GM23338 (cell line): ENCODE measurements at regions not wholly inside any gene's neighbourhood (a gene's known extent, or its start where the extent isn't known, plus 50 kb on each side); places are given as distances from the start of the nearest gene placed in this dataset.

Source experiments
- ATAC-seq: fragments of 200-7000 bp; cut with Tn5 transposase; 3 replicates; pipeline ENCODE4 v1.9.1; 2020
- DNase-seq: peaks from one replicate; pipeline ENCODE4 v3.0.0-alpha.2; 2015; ENCODE audit warnings: low spot score
- H2AFZ ChIP-seq: fragments of 200-600 bp; sonication (generic); 2 replicates; pipeline ENCODE4 v1.8.0; 2016; ENCODE audit warnings: antibody characterized with exemption, mild to moderate bottlenecking, moderate library complexity
- H3F3A ChIP-seq: fragments of 200-600 bp; sonication (generic); replicated peaks from 2 replicates; pipeline ENCODE4 v1.8.0; 2017; ENCODE audit warnings: antibody characterized with exemption, mixed run types, low read depth
- H3K27ac ChIP-seq: fragments of 200-600 bp; sonication (generic); 2 replicates; pipeline ENCODE4 v1.6.1; 2016; ENCODE audit warnings: low read depth
- H3K27me3 ChIP-seq: fragments of 200-600 bp; sonication (generic); 2 replicates; pipeline ENCODE4 v1.8.0; 2016; ENCODE audit warnings: mild to moderate bottlenecking, mixed run types, moderate library complexity; ENCODE audit not compliant: insufficient read depth
- H3K36me3 ChIP-seq: fragments of 200-600 bp; sonication (generic); 2 replicates; pipeline ENCODE4 v1.8.0; 2016; ENCODE audit warnings: mild to moderate bottlenecking; ENCODE audit not compliant: insufficient read depth
- H3K4me1 ChIP-seq: fragments of 200-600 bp; sonication (generic); 2 replicates; pipeline ENCODE4 v1.8.0; 2016; ENCODE audit warnings: mild to moderate bottlenecking, moderate library complexity; ENCODE audit not compliant: insufficient read depth
- H3K4me2 ChIP-seq: fragments of 200-600 bp; sonication (generic); 2 replicates; pipeline ENCODE4 v1.7.1; 2017; ENCODE audit warnings: mixed run types
- H3K4me3 ChIP-seq: fragments of 200-600 bp; sonication (generic); 2 replicates; pipeline ENCODE4 v1.6.1; 2016; ENCODE audit warnings: mixed run types
- H3K79me2 ChIP-seq: fragments of 200-600 bp; sonication (generic); replicated peaks from 2 replicates; pipeline ENCODE4 v1.8.0; 2017; ENCODE audit warnings: mild to moderate bottlenecking; ENCODE audit not compliant: insufficient read depth
- H3K9me2 ChIP-seq: fragments of 200-600 bp; sonication (generic); 2 replicates; pipeline ENCODE4 v1.8.0; 2017; ENCODE audit not compliant: insufficient read depth
- H4K20me1 ChIP-seq: fragments of 200-600 bp; sonication (generic); replicated peaks from 2 replicates; pipeline ENCODE4 v1.8.0; 2017; ENCODE audit warnings: mild to moderate bottlenecking; ENCODE audit not compliant: insufficient read depth
- H3K27ac Mint-ChIP-seq: 2 replicates; pipeline ENCODE4 v1.8.0; 2020; ENCODE audit warnings: inconsistent platforms, mild to moderate bottlenecking, moderate library complexity, mixed read lengths
- H3K27me3 Mint-ChIP-seq: 3 replicates; pipeline ENCODE4 v1.8.0; 2022; ENCODE audit warnings: low read depth, mild to moderate bottlenecking, moderate library complexity, mixed read lengths, inconsistent platforms; ENCODE audit not compliant: insufficient read depth, poor library complexity
- H3K36me3 Mint-ChIP-seq: 3 replicates; pipeline ENCODE4 v1.8.0; 2021; ENCODE audit warnings: low read depth, mild to moderate bottlenecking, inconsistent platforms, moderate library complexity, mixed read lengths
- H3K4me1 Mint-ChIP-seq: 3 replicates; pipeline ENCODE4 v1.8.0; 2020; ENCODE audit warnings: mild to moderate bottlenecking, inconsistent platforms, mixed read lengths
- H3K4me3 Mint-ChIP-seq: 3 replicates; pipeline ENCODE4 v1.8.0; 2021; ENCODE audit warnings: moderate library complexity, mild to moderate bottlenecking, inconsistent platforms, mixed read lengths
- H3K9me3 Mint-ChIP-seq: 3 replicates; pipeline ENCODE4 v1.8.0; 2020; ENCODE audit warnings: moderate library complexity, mild to moderate bottlenecking, inconsistent platforms, mixed read lengths
- CREB1 ChIP-seq: fragments of 250-450 bp; sonication (Bioruptor Pico); IDR thresholded peaks from 2 replicates; pipeline ENCODE4 v1.5.0; 2020; ENCODE audit warnings: low read depth, mild to moderate bottlenecking, moderate library complexity
- EZH2 ChIP-seq: fragments of 200-600 bp; sonication (generic); IDR thresholded peaks from one replicate; pipeline ENCODE4 v1.8.0; 2017; ENCODE audit warnings: antibody characterized with exemption, mild to moderate bottlenecking, low read depth; ENCODE audit not compliant: unreplicated experiment
- JUNB ChIP-seq: IDR thresholded peaks from one replicate; pipeline ENCODE4 v1.6.1; 2016; ENCODE audit warnings: antibody characterized with exemption; ENCODE audit not compliant: unreplicated experiment
- ZNF114 ChIP-seq: fragments of 250-450 bp; sonication (Bioruptor Pico); IDR thresholded peaks from 2 replicates; pipeline ENCODE4 v1.5.0; 2020; ENCODE audit warnings: mild to moderate bottlenecking, moderate library complexity
- TF ChIP-seq, protein P1 (sequence below): IDR thresholded peaks from 2 replicates; pipeline ENCODE4 v1.6.1; 2016; ENCODE audit warnings: antibody characterized with exemption
- TF ChIP-seq, protein P2 (sequence below): fragments of 250-450 bp; sonication (Bioruptor Pico); IDR thresholded peaks from 2 replicates; pipeline ENCODE4 v1.5.0; 2020; ENCODE audit warnings: mild to moderate bottlenecking, moderate library complexity

DNA sequence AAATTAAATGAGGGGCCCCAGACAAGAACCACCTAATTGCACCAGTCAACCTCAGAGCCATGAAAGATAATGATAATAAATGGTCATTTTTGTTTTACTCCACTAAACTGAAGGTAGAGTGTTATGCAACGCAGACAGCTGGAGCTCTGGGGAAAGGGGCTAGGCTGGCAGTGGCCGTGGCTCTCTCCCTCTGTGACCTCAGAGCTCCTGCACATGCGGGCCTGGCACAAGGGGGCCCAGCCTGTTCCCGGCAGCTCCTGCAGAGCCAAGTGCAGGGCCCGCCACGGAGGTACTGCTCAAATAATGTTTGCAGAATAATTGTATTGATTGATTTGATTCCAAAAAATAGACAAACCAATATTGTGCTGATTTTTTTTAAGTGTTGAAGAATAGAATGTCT, 109.5 kb downstream of the SALL1 start (continued):
- TF ChIP-seq JUNB (no peak), CREB1 (CRISPR knock-in tag) (no peak)

DNA sequence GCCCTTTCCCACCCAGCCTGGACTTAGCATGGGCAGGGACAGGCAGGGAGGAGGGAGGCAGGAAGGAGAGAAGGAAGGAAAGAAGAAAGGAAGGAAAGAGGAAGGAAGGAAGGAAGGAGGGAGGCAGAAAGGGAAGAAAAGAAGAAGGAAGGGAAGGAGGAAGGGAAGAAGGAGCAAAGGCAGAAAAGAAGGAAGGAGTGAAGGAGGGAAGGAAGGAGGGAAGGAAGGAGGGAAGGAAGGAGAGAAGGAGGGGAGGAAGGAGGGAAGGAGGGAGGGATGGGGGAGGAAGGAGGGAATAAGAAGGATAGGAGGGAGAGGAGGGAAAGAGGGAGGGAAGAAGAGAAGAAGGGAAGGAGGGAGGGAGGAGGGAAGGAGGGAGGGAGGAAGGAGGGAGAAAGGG, 110.4 kb downstream of the SALL1 start:
- 0 out of 2 replicates have a peak, but pooled peaks cover 1% of the 10 kb centered on the region for H3K4me1 ChIP-seq
- H3K9me2 ChIP-seq, result no peaks in the 10 kb centered on the region
- H3K27me3 Mint-ChIP-seq, result peaks cover 9% of the 10 kb centered on the region
- no peaks in the 10 kb centered on the region for H3F3A ChIP-seq
- H3K4me2 ChIP-seq, result no peak overlapping the region
- H3K79me2 ChIP-seq, result no peaks in the 10 kb centered on the region
- no peak overlapping the region for H2AFZ ChIP-seq
- no peaks in the 10 kb centered on the region for H3K36me3 ChIP-seq
- ATAC-seq (no peak), DNase-seq (no peak)
- no peak overlapping the region for H3K4me3 Mint-ChIP-seq
- no peaks in the 10 kb centered on the region; the same call in 1 of the 3 replicates for H3K9me3 Mint-ChIP-seq
- no peak overlapping the region for H3K4me3 ChIP-seq
- no peaks in the 10 kb centered on the region for H3K27me3 ChIP-seq
- peaks cover 1% of the 10 kb centered on the region for H3K4me1 Mint-ChIP-seq
- H3K27ac Mint-ChIP-seq, result no peak overlapping the region
- no peaks in the 10 kb centered on the region for H4K20me1 ChIP-seq
- no peak overlapping the region for H3K27ac ChIP-seq
- TF ChIP-seq, protein P1, sequence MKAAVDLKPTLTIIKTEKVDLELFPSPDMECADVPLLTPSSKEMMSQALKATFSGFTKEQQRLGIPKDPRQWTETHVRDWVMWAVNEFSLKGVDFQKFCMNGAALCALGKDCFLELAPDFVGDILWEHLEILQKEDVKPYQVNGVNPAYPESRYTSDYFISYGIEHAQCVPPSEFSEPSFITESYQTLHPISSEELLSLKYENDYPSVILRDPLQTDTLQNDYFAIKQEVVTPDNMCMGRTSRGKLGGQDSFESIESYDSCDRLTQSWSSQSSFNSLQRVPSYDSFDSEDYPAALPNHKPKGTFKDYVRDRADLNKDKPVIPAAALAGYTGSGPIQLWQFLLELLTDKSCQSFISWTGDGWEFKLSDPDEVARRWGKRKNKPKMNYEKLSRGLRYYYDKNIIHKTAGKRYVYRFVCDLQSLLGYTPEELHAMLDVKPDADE, result no peak
- TF ChIP-seq EZH2 (no peak), ZNF114 (CRISPR knock-in tag) (no peak)
- TF ChIP-seq, protein P2, sequence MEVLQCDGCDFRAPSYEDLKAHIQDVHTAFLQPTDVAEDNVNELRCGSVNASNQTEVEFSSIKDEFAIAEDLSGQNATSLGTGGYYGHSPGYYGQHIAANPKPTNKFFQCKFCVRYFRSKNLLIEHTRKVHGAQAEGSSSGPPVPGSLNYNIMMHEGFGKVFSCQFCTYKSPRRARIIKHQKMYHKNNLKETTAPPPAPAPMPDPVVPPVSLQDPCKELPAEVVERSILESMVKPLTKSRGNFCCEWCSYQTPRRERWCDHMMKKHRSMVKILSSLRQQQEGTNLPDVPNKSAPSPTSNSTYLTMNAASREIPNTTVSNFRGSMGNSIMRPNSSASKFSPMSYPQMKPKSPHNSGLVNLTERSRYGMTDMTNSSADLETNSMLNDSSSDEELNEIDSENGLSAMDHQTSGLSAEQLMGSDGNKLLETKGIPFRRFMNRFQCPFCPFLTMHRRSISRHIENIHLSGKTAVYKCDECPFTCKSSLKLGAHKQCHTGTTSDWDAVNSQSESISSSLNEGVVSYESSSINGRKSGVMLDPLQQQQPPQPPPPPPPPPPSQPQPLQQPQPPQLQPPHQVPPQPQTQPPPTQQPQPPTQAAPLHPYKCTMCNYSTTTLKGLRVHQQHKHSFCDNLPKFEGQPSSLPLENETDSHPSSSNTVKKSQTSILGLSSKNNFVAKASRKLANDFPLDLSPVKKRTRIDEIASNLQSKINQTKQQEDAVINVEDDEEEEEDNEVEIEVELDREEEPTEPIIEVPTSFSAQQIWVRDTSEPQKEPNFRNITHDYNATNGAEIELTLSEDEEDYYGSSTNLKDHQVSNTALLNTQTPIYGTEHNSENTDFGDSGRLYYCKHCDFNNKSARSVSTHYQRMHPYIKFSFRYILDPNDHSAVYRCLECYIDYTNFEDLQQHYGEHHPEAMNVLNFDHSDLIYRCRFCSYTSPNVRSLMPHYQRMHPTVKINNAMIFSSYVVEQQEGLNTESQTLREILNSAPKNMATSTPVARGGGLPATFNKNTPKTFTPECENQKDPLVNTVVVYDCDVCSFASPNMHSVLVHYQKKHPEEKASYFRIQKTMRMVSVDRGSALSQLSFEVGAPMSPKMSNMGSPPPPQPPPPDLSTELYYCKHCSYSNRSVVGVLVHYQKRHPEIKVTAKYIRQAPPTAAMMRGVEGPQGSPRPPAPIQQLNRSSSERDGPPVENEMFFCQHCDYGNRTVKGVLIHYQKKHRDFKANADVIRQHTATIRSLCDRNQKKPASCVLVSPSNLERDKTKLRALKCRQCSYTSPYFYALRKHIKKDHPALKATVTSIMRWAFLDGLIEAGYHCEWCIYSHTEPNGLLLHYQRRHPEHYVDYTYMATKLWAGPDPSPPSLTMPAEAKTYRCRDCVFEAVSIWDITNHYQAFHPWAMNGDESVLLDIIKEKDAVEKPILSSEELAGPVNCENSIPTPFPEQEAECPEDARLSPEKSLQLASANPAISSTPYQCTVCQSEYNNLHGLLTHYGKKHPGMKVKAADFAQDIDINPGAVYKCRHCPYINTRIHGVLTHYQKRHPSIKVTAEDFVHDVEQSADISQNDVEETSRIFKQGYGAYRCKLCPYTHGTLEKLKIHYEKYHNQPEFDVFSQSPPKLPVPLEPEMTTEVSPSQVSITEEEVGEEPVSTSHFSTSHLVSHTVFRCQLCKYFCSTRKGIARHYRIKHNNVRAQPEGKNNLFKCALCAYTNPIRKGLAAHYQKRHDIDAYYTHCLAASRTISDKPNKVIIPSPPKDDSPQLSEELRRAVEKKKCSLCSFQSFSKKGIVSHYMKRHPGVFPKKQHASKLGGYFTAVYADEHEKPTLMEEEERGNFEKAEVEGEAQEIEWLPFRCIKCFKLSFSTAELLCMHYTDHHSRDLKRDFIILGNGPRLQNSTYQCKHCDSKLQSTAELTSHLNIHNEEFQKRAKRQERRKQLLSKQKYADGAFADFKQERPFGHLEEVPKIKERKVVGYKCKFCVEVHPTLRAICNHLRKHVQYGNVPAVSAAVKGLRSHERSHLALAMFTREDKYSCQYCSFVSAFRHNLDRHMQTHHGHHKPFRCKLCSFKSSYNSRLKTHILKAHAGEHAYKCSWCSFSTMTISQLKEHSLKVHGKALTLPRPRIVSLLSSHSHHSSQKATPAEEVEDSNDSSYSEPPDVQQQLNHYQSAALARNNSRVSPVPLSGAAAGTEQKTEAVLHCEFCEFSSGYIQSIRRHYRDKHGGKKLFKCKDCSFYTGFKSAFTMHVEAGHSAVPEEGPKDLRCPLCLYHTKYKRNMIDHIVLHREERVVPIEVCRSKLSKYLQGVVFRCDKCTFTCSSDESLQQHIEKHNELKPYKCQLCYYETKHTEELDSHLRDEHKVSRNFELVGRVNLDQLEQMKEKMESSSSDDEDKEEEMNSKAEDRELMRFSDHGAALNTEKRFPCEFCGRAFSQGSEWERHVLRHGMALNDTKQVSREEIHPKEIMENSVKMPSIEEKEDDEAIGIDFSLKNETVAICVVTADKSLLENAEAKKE, result no peak
- H3K36me3 Mint-ChIP-seq, result no peaks in the 10 kb centered on the region
